CD1c-positive myeloid dendritic cell (primary cell): ENCODE measurements at regions not wholly inside any gene's neighbourhood (a gene's known extent, or its start where the extent isn't known, plus 50 kb on each side); places are given as distances from the start of the nearest gene placed in this dataset.

Experiments
- DNase-seq: peaks from one replicate; pipeline ENCODE4 v3.0.0-alpha.2; 2016; ENCODE audit errors: extremely low spot score

DNA sequence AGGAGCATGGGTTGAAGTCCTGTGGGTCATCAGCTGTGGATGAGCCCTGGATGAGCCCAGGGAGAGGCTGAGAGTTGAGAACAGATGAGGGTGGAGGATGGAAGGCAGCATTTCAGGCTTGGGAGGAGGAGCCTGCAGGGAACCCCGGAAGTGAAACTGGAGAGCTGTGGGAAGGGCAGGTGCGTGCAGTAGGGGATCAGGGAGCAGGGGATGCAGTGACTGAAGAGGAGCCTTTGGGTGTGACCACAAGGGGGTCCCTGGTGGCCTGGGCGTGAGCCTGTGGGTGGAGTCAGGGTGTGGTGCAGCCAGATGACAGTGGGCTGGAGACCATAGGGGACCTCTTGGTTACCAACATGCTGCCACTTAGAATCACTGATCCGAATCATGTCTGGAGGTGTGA lies 115.5 kb downstream of the PAPOLA start:
- DNase-seq = no peak

DNA sequence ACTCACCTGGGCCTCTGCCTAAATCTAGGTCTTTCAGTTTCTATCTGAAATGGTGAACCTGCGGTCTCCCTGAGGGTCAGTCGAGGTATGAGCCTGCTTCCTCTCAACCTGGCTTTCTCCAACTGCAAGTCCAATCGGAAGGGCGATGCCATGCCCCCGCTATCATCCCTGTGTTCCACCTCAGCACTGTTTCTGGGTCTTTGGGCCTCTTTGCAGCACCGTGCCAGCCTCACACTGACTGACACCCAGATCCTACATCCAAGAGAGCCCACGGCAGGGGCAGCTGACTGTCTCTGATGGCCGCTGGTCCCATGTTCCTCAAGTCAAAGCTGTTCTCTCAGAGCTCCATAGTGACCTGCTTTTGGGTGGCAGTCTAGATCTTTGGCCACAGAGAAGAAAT lies 120.7 kb downstream of the PAPOLA start:
- no peak for DNase-seq

DNA sequence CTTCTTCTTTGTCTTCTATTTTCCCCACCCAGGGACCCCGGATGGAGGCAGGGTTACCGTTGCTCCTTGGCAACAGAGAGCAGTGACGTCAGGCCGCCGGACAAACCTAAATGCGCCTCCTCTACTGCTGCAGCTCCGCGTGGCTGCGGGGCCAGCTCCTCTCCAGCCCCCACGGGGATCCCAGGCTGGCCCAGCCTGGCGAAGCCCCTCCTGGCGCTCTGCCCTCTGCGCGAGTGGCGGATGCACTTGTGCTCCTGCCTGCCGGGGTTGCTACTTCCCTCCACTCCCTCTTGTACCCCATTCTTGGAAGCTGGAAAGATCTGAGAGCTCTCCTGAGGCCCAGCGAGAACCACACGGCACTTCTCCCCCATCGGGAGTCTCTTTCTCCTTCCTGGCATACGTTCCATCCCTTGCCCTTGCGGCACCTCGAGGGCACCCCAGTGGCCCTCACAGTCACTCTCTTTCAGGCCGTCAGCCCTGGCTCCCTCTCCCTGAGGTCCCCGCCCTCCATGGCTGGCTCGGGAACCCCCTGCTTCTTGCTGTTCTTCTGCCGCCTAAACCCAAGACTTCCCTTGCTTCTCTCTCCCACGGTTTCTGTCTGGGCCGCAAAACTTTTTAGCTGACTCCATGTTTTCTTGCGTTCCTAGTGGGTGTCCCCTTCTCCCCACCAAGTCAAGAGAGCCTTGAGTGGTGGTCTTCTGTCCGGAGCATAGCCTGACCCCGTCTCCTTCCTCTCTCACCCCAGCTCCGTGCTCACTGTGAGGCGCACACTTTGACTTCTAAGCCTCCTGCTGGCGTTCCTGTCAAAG lies 121.7 kb downstream of the PAPOLA start:
- DNase-seq = no peak

- no peak for DNase-seq
These were observed 122.7 kb downstream of the PAPOLA start for GRCh38 chr14:96624661-96625425.

- no peak for DNase-seq
These were observed 123.3 kb downstream of the PAPOLA start for GRCh38 chr14:96625426-96625985.

GRCh38 chr14:96626121-96626768 lies 124.1 kb downstream of the PAPOLA start:
- DNase-seq = no peak

GRCh38 chr14:96626916-96627315 lies 124.7 kb downstream of the PAPOLA start:
- no peak for DNase-seq

DNA sequence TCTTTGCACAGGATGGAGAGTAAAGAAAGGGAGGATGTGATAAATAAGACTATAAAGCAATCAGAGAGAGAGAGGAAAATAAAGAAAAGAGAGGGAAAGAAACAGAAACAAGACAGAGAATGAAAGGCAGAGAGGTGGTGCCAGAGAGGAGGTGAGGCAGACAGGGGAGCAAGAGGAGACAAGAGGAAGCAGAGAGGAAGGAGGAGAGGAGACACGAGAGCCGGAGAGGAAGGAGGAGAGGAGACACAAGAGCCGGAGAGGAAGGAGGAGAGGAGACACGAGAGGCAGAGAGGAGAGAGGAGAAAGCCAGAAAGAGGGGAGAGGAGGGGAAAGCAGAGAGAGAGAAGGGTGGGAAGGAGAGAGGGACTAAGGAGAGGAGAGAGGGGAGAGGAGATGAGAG lies 125.2 kb downstream of the PAPOLA start:
- DNase-seq = no peak

DNA sequence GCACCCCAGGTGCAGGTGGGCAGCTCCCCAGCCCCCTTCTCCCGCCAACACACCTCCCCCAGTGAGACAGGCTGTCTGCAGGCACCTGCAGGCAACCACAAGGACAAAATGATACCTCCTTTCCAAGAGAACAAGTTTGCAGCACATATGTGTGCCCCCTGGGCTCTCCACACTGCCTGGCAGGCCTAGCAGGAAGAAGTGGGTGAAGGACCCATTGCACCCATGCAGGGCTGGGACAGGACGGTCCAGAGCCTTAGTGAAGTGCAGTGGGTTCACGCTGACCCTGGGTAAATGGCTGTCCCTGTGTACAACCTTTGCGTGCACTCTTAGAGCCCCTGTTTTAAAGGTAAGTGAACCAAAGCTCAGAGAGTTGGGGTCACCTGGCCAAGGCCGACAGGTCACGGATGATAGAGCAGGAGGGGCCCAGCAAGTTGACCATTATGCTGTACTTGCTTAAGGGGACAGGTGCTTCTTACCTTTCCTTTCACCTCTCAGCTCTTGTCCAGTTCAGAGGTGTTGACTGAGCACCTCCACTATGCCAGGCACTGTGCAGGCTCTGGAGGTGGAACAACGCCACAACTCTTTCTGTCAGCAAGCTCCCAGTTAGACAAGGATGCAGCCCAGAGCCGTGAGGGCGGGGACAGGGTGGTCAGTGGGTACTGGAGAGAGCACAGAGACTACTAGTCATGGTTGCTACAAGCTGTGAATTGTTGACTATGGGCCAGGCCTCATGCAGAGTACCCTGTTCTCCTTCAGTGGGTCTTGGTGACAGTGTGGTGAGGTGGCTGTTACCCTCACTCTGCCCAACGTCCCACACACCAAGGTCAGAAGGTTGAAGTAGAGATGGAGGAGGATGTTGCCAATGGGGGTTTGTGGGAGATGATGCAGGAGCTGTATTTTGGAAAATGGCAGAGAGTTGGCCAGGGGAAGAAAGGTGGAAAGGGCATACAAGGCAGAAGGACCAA lies 125.9 kb downstream of the PAPOLA start:
- DNase-seq = no peak

DNA sequence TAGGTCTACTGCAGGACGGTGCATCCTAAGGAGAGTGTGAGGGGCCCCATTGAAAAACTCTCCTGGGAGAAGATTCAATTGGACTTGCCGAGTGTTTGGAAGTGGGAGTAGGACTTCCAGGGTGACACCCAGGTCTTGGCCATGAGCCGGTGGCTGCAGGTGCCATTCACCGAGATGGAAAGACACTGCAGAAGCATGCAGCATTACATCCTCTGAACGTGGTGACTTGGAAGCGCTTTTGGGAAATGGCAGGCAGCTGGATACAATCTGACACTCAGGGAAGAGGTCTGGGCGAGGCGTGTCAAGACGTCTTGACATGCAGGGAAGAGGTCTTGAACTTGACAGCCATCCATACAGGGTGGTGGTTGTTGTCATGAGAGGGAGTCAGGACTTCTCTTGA lies 126.9 kb downstream of the PAPOLA start:
- DNase-seq = no peak

DNA sequence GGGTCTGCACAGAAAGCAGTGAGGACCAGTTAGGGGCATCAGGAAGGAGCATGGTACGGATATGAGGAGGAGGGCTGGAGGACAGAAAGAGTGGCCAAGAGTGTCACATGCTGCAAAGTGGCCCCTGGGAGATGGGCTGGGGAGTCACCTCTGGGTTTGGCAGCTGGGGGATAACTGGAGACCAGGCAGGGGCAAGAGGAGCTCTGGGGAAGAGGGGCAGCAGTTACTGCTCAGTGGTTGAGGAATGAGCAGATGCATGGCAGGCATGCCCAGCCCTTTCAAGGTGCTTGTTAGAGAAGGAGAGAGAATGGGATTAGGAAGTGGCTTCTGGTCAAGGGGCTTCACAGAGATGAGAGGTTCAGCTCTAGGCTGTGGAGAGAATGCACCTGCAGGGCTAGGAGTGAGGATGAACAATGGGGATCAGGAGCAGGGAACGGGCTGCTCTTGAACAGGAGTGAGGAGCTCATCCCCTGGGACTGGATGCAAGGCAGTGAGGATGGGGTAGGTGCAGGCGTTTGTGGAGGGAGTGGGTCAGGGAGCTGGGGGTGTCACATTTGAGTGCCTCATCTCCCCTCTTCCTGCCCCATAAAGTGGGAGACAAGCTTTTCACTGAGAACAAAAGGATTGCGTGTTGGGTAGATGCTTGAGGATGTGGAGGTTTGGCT lies 127.5 kb downstream of the PAPOLA start:
- DNase-seq = no peak

DNA sequence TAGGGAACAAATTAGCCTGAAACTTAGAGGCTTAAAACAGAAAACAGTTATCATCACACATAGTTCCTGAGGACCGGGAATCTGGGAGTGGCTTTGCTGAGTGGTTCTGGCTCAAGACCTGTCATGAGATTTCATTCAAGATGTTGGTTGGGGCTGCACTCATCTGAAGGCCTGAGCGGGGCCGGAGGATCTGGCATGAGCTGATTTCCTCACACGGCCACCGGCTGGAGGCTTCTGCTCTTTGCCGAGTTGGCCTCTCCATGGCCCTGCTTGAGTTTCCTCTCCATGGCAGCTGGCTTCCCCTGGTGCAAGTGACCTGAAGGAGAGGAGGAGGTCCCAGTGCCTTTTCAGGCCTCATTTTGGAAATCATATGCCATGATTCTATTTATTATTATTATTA lies 128.1 kb downstream of the PAPOLA start:
- no peak for DNase-seq

DNA sequence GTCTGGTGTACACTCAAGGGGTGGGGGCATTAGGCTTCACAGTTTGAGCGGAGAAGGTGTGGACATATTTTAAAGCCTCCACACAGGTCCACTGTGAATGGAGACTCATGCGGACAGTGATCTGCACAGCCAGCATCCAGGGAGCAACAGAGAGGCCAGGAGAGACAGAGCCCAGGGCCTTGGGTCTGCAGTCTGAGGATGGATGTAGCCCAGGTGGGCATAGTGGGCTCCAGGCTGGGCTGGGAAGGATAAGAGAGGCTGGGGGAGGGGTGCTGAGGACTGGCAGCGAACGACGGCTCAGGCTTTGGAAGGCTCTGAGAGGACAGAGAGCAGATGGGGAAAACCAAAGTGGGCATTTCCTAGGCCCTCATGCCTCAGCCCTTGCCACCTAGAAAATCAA lies 128.8 kb downstream of the PAPOLA start:
- DNase-seq = no peak

DNA sequence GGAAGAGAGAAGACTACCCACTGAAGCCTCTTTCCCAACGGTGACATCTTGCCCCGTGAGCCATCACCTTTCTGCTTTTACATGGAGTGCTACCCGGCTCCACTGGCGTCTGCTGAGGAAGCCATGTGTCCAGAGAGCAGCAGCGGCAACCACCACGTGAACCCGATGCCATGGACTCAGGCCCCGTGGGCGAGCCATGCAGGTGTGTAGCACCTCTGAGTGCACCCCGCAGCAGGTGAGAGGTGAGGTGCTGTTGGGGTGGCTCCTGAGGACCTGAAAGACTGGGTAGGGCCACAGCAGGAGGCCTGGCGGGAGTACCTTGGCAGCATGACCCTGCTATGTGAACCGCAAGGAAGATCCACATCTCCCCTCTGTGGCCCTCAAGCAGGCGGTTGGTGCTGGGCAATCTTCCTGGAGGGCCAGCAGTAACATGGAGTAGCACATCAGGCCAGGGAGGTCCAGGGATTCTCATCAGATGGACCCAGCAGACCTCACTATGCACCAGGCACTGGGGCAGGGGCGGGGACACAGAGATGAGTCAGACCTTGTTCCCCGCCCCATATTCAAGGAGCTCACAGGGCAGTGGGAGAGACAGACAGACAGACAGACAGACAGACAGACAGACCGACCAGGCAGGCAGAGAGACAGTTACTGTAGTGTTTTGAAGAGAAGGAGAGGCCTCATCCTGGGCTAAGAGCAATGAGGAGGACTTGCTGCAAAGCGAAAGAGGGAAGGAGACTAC lies 129.6 kb downstream of the PAPOLA start:
- DNase-seq = no peak

GRCh38 chr14:96632363-96632758 lies 130.2 kb downstream of the PAPOLA start:
- no peak for DNase-seq

- DNase-seq = no peak
These were observed 130.9 kb downstream of the PAPOLA start for GRCh38 chr14:96633096-96633495.

- no peak for DNase-seq
These were observed 132.3 kb downstream of the PAPOLA start for GRCh38 chr14:96634481-96634880.

DNA sequence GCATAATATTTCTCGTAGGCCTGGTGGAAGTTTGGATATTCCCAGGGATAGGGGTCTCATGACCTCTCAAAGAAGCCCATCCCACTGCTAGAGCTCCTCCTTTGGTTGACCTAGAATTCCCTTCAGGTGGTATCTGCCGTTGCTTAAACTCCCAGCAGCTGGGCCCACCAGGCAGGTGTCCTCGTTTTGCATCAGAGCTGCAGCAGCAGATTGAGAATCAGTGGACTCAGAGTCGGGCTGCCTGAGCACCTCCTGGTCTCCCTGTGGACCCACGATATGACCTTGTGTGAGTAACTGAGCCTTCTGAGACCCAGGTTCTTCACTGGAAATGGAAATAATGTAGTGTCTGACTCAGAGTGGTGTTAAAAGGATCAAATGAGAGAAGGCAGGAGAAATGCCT lies 132.7 kb downstream of the PAPOLA start:
- DNase-seq = no peak

DNA sequence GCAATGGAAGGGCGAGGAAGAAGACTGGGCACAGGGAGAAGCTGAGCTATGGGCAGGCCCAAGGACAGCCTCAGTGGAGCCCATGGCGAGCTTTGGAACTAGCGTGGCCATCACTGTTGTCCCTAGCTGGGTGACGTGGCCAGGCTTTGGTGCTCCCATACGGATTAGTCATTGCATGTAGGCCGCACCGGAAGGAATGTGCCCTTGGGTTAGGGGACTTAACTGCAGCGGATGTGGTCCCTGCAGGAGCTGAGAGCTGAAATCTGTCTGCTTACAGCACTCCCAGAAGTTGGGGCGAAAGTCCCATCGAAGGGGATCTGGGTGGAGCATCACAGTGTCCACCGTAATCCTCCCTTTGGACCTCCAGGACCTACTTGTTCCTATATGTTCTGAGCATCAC lies 133.7 kb downstream of the PAPOLA start:
- no peak for DNase-seq

DNA sequence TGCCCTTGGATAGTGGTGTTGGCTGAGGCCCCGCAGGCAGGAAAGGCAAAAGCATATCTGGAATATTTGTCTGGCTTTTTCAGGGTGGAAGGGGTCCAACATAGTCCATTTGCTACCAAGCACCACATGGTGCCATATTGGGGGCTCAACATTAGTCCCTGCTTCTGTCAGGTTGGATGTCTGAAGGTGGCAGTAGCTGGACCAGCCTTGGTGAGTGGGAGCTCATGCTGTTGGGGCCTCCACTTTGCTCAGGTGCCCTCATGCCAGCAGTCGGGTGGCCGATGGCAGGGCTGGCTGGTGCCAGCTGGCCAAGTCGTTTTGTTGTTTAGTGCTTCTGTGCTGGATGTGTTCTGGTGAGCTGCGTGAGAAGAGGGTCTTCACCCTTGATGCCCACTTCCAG lies 135.3 kb downstream of the PAPOLA start:
- no peak for DNase-seq
